Activated CD4-positive, alpha-beta T cell treated with anti-CD3 and anti-CD28 coated beads for 4 hours (primary cell): ENCODE measurements at regions not wholly inside any gene's neighbourhood (a gene's known extent, or its start where the extent isn't known, plus 50 kb on each side); places are given as distances from the start of the nearest gene placed in this dataset.
"Not testable (repeated sequence)": the region's sequence is repeated elsewhere in the genome, so short reads cannot be mapped to it uniquely, and the experiment has no call there.

Source experiments
- DNase-seq, 2 donors: peaks; one replicate each; pipeline ENCODE4 v3.0.0-alpha.2; 2020

- not testable (repeated sequence) for DNase-seq
Observed at GRCh38 chr9:64370344-64370743, 914.7 kb downstream of the FOXD4L5 start.

GRCh38 chr9:64369644-64370043 is 915.4 kb downstream of the FOXD4L5 start:
- DNase-seq = not testable (repeated sequence)

GRCh38 chr9:64369114-64369513 is 915.9 kb downstream of the FOXD4L5 start:
- DNase-seq = peak; percentile 58 to 75

GRCh38 chr9:64368644-64368942 is 916.4 kb downstream of the FOXD4L5 start:
- DNase-seq = not testable (repeated sequence)

- DNase-seq = peak; percentile 2 to 6
Observed at GRCh38 chr9:64367826-64368643, 917.0 kb downstream of the FOXD4L5 start.
